ENCODE measurements at regions not wholly inside any gene's neighbourhood (a gene's known extent, or its start where the extent isn't known, plus 50 kb on each side); places are given as distances from the start of the nearest gene placed in this dataset.

DNA sequence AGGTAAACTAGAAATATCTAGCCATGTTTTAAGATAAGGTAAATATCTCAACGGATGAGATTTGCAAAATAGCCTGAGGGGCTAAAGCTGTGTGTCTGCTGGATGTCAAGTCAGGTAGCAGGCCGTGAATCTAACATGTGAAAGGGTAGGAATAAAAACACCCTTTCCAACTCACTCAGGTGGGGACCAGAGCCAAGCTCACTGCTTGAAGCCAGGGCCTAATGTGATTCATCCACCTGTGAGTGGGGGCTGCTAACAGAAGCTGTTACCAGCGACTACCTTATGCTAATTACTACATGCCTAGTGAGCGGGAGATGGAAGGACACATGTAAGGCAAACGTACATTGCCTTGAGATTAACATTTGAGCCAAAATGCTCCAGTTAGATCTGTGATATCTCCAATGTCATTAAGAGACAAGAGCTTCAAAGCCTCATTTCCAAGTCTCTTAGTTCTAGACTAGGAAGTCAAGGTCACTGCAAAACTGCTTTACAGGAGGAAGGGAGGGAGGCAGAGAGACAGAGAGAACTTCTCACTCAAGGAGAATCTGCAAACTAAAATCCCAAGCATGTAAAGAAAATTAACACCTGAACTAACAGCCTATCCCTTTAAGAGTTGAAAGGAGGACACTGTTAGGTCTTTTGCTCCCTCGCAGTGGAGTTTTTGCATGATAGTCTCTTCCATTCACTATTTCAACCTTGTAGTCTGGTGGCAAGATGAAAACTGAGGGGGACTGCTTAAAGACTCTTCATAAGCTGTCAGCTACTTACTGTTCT, 141.6 kb upstream of the RPS23 start:
- Mint-ChIP-seq H3K36me3 (no peaks in the 10 kb centered on the region), H3K4me3 (no peak overlapping the region), H3K27ac (no peak overlapping the region), H3K4me1 (no peaks in the 10 kb centered on the region), H3K9me3 (ENCODE audit: low read depth) (no peaks in the 10 kb centered on the region), H3K27me3 (no peaks in the 10 kb centered on the region)
- ATAC-seq (no peak), DNase-seq (no peak)
- CTCF ChIA-PET: no interaction called here

DNA sequence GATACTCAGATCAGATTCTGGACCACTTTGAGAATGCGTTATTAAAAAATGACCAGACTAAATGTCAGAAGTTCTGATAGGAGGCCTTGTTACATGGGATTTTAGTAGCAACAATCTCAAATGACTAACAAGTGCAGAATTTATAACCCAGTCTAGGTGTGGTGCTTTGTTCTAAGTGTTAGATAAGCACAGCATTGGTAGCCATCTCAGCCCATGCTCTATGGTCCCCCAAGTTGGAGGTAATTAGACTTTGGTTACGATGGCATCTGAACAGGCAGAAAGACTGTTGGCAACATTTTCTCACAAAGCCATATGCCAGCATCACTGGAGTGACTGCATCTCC, 140.4 kb upstream of the RPS23 start:
- no peaks in the 10 kb centered on the region for H3K36me3 Mint-ChIP-seq
- no peaks in the 10 kb centered on the region for H3K4me1 Mint-ChIP-seq
- ATAC-seq (no peak), DNase-seq (no peak)
- H3K27me3 Mint-ChIP-seq: no peaks in the 10 kb centered on the region
- CTCF ChIA-PET: no interaction called here
- no peak overlapping the region for H3K27ac Mint-ChIP-seq
- H3K9me3 Mint-ChIP-seq (ENCODE audit: low read depth): no peaks in the 10 kb centered on the region
- no peak overlapping the region for H3K4me3 Mint-ChIP-seq

DNA sequence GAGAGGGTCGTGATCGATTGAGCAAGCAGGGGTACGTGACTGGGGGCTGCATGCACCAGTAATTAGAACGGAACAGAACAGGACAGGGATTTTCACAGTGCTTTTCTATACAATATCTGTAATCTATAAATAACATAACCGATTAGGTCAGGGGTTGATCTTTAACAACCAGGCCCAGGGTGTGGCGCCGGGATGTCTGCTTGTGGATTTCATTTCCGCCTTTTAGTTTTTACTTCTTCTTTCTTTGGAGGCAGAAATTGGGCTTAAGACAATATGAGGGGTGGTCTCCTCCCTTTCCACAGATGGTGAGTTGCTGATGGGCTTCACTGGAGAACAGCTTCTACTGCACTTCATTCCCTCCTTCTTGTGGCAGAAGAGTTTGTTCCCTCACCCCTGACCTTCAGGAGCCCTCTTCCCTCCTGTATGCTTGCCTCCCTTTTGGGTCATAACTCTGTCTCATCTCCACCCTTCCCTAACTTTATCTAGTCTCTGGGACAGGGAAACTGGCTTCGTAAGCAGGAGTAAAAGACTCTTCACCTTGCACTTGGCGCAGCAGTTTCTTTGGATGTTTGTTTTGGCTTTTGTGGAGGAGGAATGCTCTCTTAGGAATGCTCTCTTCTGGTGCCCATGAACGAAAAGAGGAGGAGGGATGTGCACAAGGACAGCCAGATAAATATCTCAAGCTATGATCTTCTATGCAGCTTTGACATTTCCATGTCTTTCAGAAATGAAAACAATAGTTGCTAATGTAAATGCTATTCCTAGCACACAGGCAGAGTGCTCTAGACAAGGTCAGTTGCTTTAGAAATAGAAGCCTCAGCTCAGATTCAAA, 139.8 kb upstream of the RPS23 start:
- CTCF ChIA-PET: no interaction called here
- ATAC-seq (no peak), DNase-seq (no peak)
- no peaks in the 10 kb centered on the region for H3K36me3 Mint-ChIP-seq
- no peaks in the 10 kb centered on the region for H3K27me3 Mint-ChIP-seq
- H3K27ac Mint-ChIP-seq: no peak overlapping the region
- H3K4me1 Mint-ChIP-seq: no peaks in the 10 kb centered on the region
- H3K4me3 Mint-ChIP-seq: no peak overlapping the region
- H3K9me3 Mint-ChIP-seq (ENCODE audit: low read depth): no peaks in the 10 kb centered on the region

DNA sequence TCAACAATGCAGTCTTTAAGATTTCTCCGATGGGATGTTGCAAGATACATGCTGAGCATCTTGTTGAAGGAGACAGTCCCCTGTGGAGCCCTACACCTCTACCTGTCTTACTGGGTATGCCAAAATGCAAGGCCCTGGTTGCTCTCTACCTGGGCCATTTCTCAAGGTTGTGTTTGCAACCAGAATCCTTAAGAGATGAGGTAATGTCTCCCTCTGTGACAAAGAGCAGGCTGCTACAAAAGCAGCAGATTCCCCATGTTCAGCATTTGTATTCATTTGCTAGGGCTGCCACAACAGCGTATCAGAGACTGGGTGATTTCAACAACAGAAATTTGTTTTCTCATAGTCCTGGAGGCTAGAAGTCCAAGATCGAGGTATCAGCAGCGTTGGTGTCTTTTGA, 138.4 kb upstream of the RPS23 start:
- no peaks in the 10 kb centered on the region for H3K36me3 Mint-ChIP-seq
- H3K4me1 Mint-ChIP-seq: no peaks in the 10 kb centered on the region
- H3K27ac Mint-ChIP-seq: no peak overlapping the region
- H3K9me3 Mint-ChIP-seq (ENCODE audit: low read depth): no peaks in the 10 kb centered on the region
- DNase-seq: no peak
- no peak overlapping the region for H3K4me3 Mint-ChIP-seq
- H3K27me3 Mint-ChIP-seq: no peaks in the 10 kb centered on the region
- CTCF ChIA-PET: no interaction called here
- no peak for ATAC-seq

DNA sequence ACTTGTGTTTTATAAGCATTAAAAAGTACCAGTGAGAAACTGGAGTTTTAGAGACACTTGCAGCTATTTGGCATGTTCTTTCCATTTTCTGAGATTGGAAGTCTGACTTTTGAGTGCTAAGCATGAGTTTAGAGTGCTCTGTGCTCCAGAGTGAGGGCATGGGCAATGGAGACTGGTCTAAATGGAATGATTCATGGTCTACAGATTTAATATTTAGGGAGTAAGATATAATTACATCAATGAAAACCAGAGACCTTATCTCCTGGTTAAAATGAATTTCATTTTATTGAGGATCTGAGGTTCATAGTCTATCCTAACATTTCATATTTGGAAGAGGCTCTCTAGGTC, 135.9 kb upstream of the RPS23 start:
- ATAC-seq (no peak), DNase-seq (no peak)
- H3K9me3 Mint-ChIP-seq (ENCODE audit: low read depth): no peaks in the 10 kb centered on the region
- no peaks in the 10 kb centered on the region for H3K36me3 Mint-ChIP-seq
- no peaks in the 10 kb centered on the region for H3K27me3 Mint-ChIP-seq
- H3K4me3 Mint-ChIP-seq: no peak overlapping the region
- H3K4me1 Mint-ChIP-seq: no peaks in the 10 kb centered on the region
- no peak overlapping the region for H3K27ac Mint-ChIP-seq
- CTCF ChIA-PET: interaction anchor here (0.6 kb wide), 1 partner anchor 70 kb away, joined by 3 read pairs; no protein-coding TSS in a partner anchor

DNA sequence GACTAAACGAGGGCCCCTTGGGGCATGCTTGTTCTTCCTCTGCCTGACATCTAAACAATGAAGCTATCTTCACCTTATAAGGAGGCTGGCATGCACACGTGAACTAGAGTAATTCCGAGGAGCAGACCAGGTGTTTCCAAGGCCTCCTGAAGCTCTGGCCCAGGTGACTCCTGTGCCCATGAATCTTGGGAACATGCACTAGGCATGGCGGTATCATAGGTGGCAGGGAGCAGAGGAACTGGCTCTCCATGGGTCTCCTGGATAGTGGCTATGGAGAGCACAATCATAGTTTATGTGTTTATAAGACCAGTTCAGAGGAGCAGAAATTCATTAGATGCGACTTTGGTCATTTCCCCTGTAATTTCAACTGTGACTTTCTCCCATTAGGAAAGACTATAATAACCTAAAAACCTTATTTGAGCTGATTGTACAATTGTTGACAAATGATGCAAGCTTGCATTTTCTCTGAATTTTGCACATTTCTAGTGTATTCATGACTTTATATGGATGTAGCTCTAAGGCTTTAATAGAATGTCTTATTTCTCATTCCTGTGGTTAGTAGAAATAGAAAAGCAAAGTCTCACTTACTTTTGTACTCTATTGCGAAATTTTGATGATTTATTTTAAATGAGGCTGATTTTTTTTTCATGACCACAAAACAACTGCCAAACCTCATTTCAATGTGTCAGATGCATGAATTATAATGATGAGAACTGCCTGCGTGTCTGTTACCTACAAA, 135.3 kb upstream of the RPS23 start:
- Mint-ChIP-seq H3K9me3 (ENCODE audit: low read depth) (no peaks in the 10 kb centered on the region), H3K27ac (no peak overlapping the region), H3K36me3 (no peaks in the 10 kb centered on the region), H3K27me3 (no peaks in the 10 kb centered on the region), H3K4me1 (no peaks in the 10 kb centered on the region), H3K4me3 (no peak overlapping the region)
- no peak for ATAC-seq
- DNase-seq: no peak
- CTCF ChIA-PET: interaction anchor here (0.6 kb wide), 1 partner anchor 70 kb away, joined by 3 read pairs; no protein-coding TSS in a partner anchor

DNA sequence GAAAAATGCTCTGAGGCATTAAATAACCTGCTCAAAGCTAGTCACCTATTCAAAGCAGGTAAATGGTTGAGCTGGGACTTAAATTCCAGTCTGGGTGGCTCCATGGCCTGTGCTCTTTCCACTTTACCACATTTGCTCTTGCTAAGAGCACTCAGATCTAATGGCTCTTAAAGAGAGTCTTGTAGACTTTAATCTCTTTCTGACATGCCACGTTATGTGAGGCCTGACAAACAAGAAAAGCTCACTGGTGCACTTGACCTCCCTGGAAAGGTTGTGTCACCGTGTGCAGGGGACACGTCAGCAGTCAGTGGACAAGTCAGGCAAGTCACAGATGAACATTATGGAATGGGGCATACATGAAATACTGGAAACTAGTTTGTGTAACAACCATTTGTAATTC, 129.9 kb upstream of the RPS23 start:
- Mint-ChIP-seq H3K4me1 (no peaks in the 10 kb centered on the region), H3K27ac (no peak overlapping the region), H3K4me3 (no peak overlapping the region), H3K36me3 (no peaks in the 10 kb centered on the region), H3K27me3 (no peaks in the 10 kb centered on the region), H3K9me3 (ENCODE audit: low read depth) (peaks cover 7% of the 10 kb centered on the region)
- DNase-seq: no peak
- no peak for ATAC-seq
- CTCF ChIA-PET: no interaction called here

DNA sequence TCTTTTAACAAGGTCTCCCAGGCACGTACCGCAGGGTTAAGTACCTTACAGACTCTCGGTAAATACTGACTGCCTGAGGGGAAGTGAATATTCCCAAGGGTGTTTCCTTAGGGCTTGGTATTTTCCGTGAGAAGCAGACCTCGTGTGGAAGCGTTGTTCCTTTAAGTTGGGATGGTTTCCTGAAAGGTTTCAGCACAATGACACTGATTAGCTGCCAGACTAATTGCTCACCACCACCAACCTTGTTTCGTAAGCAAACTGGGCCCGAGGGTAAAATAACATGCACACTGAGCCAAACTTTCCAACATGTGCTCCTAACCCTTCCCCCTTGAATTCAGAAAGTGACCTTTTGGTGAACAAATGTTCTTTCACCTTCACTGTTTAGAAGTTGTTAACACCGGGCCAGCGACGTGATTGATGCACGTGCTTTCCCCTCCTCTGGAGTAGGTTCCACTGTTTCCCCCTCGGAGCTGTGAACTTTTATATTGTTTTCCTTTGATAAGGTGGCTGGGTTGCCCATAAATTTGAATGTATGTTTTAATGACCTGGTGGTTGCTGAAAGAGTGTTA, 128.1 kb upstream of the RPS23 start:
- Mint-ChIP-seq H3K9me3 (ENCODE audit: low read depth) (peaks cover 7% of the 10 kb centered on the region), H3K4me1 (no peaks in the 10 kb centered on the region), H3K4me3 (no peak overlapping the region), H3K27ac (no peak overlapping the region), H3K36me3 (no peaks in the 10 kb centered on the region), H3K27me3 (no peaks in the 10 kb centered on the region)
- CTCF ChIA-PET: no interaction called here
- DNase-seq: no peak
- no peak for ATAC-seq

DNA sequence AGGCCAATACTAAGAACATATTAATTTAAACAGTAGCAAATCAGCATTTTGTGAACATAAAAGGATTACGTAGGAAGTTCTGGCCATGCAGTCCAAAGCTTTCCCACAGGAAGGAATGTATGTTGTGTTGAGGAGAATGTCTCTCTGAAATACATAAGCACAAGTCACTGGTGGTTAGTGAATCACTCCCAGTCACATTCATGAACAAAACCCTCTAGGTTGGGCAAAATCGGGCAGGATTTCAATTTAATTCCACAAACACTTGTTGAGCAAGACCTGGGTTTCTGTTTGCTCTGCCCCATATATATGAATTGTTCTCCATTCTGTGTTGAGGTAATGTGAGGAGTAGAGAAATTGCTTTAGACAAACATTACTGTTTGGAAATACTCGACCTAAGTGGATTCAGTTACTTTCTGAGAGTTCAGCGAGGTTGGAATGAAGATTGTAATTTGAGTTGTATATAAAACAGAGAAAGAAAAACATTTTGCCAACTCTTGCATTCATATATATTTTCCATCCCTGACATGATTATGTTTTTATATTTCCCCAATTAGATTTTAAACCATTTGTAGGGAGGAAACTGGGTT, 127.6 kb upstream of the RPS23 start:
- Mint-ChIP-seq H3K9me3 (ENCODE audit: low read depth) (peaks cover 7% of the 10 kb centered on the region), H3K4me3 (no peak overlapping the region), H3K27ac (no peak overlapping the region), H3K36me3 (no peaks in the 10 kb centered on the region), H3K4me1 (no peaks in the 10 kb centered on the region), H3K27me3 (no peaks in the 10 kb centered on the region)
- CTCF ChIA-PET: no interaction called here
- DNase-seq: no peak
- no peak for ATAC-seq

DNA sequence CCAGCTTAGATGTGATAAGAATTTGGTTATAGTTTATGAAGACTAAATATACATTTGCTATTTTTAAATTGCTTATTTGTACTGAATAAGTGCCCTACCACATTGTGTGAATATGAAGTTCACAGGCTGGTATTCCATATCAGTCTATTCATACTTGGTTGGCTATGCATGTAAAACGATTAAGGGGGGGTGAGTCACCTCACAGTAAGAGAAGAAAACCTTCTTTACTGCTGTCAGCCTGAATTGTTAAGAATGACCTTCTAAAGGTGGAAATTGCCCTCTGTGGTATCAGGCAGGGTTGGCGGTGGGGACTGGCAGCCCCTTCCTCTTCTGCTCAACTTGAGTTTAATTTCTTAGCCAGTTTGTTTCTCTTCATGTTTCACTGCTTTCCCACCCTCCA, 127.0 kb upstream of the RPS23 start:
- Mint-ChIP-seq H3K4me1 (no peaks in the 10 kb centered on the region), H3K27ac (no peak overlapping the region), H3K9me3 (ENCODE audit: low read depth) (peaks cover 7% of the 10 kb centered on the region), H3K4me3 (no peak overlapping the region), H3K27me3 (no peaks in the 10 kb centered on the region), H3K36me3 (no peaks in the 10 kb centered on the region)
- DNase-seq: no peak
- CTCF ChIA-PET: no interaction called here
- no peak for ATAC-seq

DNA sequence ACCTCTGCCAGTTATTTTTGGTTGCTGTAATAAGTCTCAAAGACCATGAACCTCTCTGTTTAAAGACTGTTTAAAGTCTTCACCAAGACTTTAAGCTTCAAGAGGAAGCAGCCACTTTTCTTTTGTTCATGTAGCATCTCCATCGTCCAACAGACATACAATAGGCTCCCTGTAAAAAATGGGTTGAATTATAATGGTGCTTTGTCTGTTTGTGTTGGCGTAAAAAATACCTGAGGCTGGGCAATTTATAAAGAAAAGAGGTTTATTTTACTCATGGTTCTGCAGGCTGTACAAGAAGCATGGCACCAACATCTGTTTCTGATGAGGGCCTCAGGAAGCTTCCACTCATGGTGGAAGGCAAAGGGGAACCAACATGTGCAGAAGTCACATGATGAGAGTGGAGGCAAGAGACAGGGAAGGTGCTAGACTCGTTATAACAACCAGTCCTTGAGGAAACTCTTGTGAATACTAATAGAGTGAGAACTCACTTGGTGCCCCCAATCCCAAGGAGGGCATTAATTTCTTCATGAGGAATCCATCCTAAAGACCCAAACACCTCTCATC, 126.3 kb upstream of the RPS23 start:
- Mint-ChIP-seq H3K4me1 (no peaks in the 10 kb centered on the region), H3K27ac (no peak overlapping the region), H3K36me3 (no peaks in the 10 kb centered on the region), H3K4me3 (no peak overlapping the region), H3K9me3 (ENCODE audit: low read depth) (peaks cover 7% of the 10 kb centered on the region), H3K27me3 (no peaks in the 10 kb centered on the region)
- ATAC-seq: no peak
- DNase-seq: no peak
- CTCF ChIA-PET: no interaction called here

DNA sequence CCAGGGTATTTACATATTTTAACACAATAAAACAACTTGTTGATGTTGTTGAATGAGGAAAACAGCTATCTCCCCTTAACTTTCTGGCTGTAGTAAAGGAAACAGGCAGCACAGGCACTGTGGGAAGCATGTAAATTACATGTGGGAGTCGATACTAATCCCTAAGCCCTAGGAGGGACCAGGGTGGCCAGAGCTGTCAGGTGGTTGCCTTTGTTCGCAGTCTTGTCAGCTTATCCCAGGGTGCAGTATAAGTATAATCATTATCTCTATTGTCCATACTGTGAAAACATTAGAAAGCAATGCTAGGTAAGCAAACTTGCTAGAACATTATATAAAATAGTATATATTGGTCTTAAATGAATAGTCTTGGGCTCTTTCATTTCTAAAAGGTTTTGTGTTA, 125.6 kb upstream of the RPS23 start:
- ATAC-seq (no peak), DNase-seq (no peak)
- H3K4me3 Mint-ChIP-seq: no peak overlapping the region
- no peaks in the 10 kb centered on the region for H3K4me1 Mint-ChIP-seq
- no peak overlapping the region for H3K27ac Mint-ChIP-seq
- H3K27me3 Mint-ChIP-seq: no peaks in the 10 kb centered on the region
- H3K36me3 Mint-ChIP-seq: no peaks in the 10 kb centered on the region
- CTCF ChIA-PET: no interaction called here
- peaks cover 7% of the 10 kb centered on the region for H3K9me3 Mint-ChIP-seq (ENCODE audit: low read depth)

DNA sequence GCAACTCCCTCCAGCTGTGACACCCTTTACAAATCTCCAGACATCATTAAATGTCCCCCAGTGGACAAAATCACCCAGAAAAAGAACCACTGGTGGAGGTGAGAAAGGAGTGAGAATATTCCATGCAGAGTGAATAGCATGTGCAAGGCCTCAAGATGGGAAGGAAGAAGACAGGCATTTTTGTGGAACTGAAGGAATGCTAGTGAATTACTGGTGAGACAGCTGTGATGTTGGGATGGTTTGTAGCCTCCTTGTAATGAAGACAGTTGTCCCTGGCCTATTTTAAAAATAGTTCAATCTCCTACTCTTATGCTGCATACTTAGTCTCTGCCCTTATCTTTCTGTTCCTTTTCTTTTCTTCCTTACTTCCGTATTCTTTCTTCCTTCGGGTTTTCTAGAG, 124.9 kb upstream of the RPS23 start:
- CTCF ChIA-PET: no interaction called here
- no peak for DNase-seq

More for the DNA sequence above, 124.9 kb upstream of the RPS23 start:
- H3K36me3 Mint-ChIP-seq: no peaks in the 10 kb centered on the region
- H3K9me3 Mint-ChIP-seq (ENCODE audit: low read depth): peaks cover 7% of the 10 kb centered on the region
- H3K27me3 Mint-ChIP-seq: peaks cover 3% of the 10 kb centered on the region
- no peak for ATAC-seq
- H3K4me3 Mint-ChIP-seq: no peak overlapping the region
- H3K27ac Mint-ChIP-seq: no peak overlapping the region
- H3K4me1 Mint-ChIP-seq: no peaks in the 10 kb centered on the region

Data from activated CD8-positive, alpha-beta memory T cell treated with anti-CD3 and anti-CD28 coated beads, Interleukin-2, amount 10 ng/mL, durations not matched to agents 7 days and 5 days (primary cell).